KMS-11 (cell line): ENCODE measurements at regions not wholly inside any gene's neighbourhood (a gene's known extent, or its start where the extent isn't known, plus 50 kb on each side); places are given as distances from the start of the nearest gene placed in this dataset.
"Not testable (repeated sequence)": the region's sequence is repeated elsewhere in the genome, so short reads cannot be mapped to it uniquely, and the experiment has no call there.

Source experiments
- H2AFZ ChIP-seq: fragments of 200-600 bp; sonication (generic); 2 replicates; pipeline ENCODE4 v1.6.1; 2016; ENCODE audit warnings: antibody characterized with exemption, mixed run types, low read depth
- H3K27ac ChIP-seq: fragments of 200-600 bp; sonication (generic); 2 replicates; pipeline ENCODE4 v1.6.1; 2016; ENCODE audit warnings: mild to moderate bottlenecking, mixed run types
- H3K27me3 ChIP-seq: fragments of 200-600 bp; sonication (generic); 2 replicates; pipeline ENCODE4 v1.6.1; 2017; ENCODE audit warnings: mild to moderate bottlenecking, low read depth, mixed run types, moderate library complexity; ENCODE audit not compliant: insufficient read depth
- H3K36me3 ChIP-seq: fragments of 200-600 bp; sonication (generic); 2 replicates; pipeline ENCODE4 v1.6.1; 2017; ENCODE audit warnings: mild to moderate bottlenecking, mixed run types; ENCODE audit not compliant: insufficient read depth
- H3K4me1 ChIP-seq: fragments of 200-600 bp; sonication (generic); 2 replicates; pipeline ENCODE4 v1.6.1; 2016; ENCODE audit warnings: mild to moderate bottlenecking, low read depth, mixed run types; ENCODE audit not compliant: poor library complexity, severe bottlenecking
- H3K4me2 ChIP-seq: fragments of 200-600 bp; sonication (generic); 2 replicates; pipeline ENCODE4 v1.7.0; 2016; ENCODE audit warnings: mild to moderate bottlenecking, mixed run types
- H3K4me3 ChIP-seq: fragments of 200-600 bp; sonication (generic); IDR thresholded peaks from 2 replicates; pipeline ENCODE4 v1.6.1; 2017; ENCODE audit warnings: low read depth, low read length, mixed read lengths; ENCODE audit not compliant: insufficient read depth
- H3K79me2 ChIP-seq: fragments of 200-600 bp; sonication (generic); 2 replicates; pipeline ENCODE4 v1.6.1; 2016; ENCODE audit warnings: low read depth, mixed run types; ENCODE audit not compliant: insufficient read depth
- H3K9ac ChIP-seq: fragments of 200-600 bp; sonication (generic); 2 replicates; pipeline ENCODE4 v1.6.1; 2016; ENCODE audit warnings: mild to moderate bottlenecking, mixed run types
- H4K20me1 ChIP-seq: fragments of 200-600 bp; sonication (generic); 2 replicates; pipeline ENCODE4 v1.6.1; 2016; ENCODE audit warnings: mild to moderate bottlenecking, mixed run types; ENCODE audit not compliant: insufficient read depth
- CTCF ChIP-seq: fragments of 200-600 bp; sonication (generic); conservative IDR thresholded peaks from 2 replicates; pipeline ENCODE4 v1.6.1; 2017; ENCODE audit warnings: low read depth, mild to moderate bottlenecking, antibody characterized with exemption, low read length, moderate library complexity, mixed read lengths

- Histone ChIP-seq H3K4me2 (no peak overlapping the region), H3K9ac (no peak overlapping the region), H4K20me1 (no peaks in the 10 kb centered on the region)
These were observed 127.5 kb downstream of the TMX1 start for GRCh38 chr14:51367600-51367931.

GRCh38 chr14:51368721-51369163 lies 128.7 kb downstream of the TMX1 start:
- Histone ChIP-seq H3K79me2 (no peaks in the 10 kb centered on the region), H3K4me1 (no peaks in the 10 kb centered on the region), H3K36me3 (no peaks in the 10 kb centered on the region), H3K4me3 (no peak overlapping the region), H4K20me1 (no peaks in the 10 kb centered on the region), H3K27ac (no peak overlapping the region), H2AFZ (no peak overlapping the region), H3K9ac (no peak overlapping the region), H3K4me2 (no peak overlapping the region), H3K27me3 (no peaks in the 10 kb centered on the region)
- no peak for TF ChIP-seq CTCF

More at GRCh38 chr14:51367600-51367931, 127.5 kb downstream of the TMX1 start:
- Histone ChIP-seq H3K79me2 (no peaks in the 10 kb centered on the region), H3K27me3 (no peaks in the 10 kb centered on the region), H2AFZ (no peak overlapping the region), H3K27ac (no peak overlapping the region), H3K4me1 (no peaks in the 10 kb centered on the region), H3K36me3 (no peaks in the 10 kb centered on the region), H3K4me3 (no peak overlapping the region)
- TF ChIP-seq CTCF, result no peak

- no peaks in the 10 kb centered on the region for H3K27me3 ChIP-seq
- no peaks in the 10 kb centered on the region for H4K20me1 ChIP-seq
- no peak overlapping the region for H3K9ac ChIP-seq
- H3K79me2 ChIP-seq, result no peaks in the 10 kb centered on the region
- no peak overlapping the region for H3K27ac ChIP-seq
- H3K4me1 ChIP-seq, result no peaks in the 10 kb centered on the region
- H2AFZ ChIP-seq, result no peak overlapping the region
- TF ChIP-seq CTCF, result peak; percentile 34; the same call in 1 of the 2 replicates
- H3K36me3 ChIP-seq, result no peaks in the 10 kb centered on the region
- no peak overlapping the region for H3K4me3 ChIP-seq
- H3K4me2 ChIP-seq, result no peak overlapping the region
These were observed 129.8 kb downstream of the TMX1 start for GRCh38 chr14:51369814-51370213.

GRCh38 chr14:51370758-51371386 lies 130.8 kb downstream of the TMX1 start:
- no peaks in the 10 kb centered on the region for H4K20me1 ChIP-seq
- H3K36me3 ChIP-seq, result no peaks in the 10 kb centered on the region
- no peak overlapping the region for H3K9ac ChIP-seq
- H3K4me1 ChIP-seq, result no peaks in the 10 kb centered on the region
- H3K79me2 ChIP-seq, result no peaks in the 10 kb centered on the region
- no peak overlapping the region for H3K27ac ChIP-seq
- H3K27me3 ChIP-seq, result no peaks in the 10 kb centered on the region
- no peak for TF ChIP-seq CTCF
- H2AFZ ChIP-seq, result no peak overlapping the region
- no peak overlapping the region for H3K4me2 ChIP-seq
- no peak overlapping the region for H3K4me3 ChIP-seq

GRCh38 chr14:51377186-51377585 lies 137.1 kb downstream of the TMX1 start:
- not testable (repeated sequence) for H3K27me3 ChIP-seq, H2AFZ ChIP-seq, H3K4me2 ChIP-seq, H3K4me3 ChIP-seq, H3K36me3 ChIP-seq, H3K4me1 ChIP-seq, H3K79me2 ChIP-seq, H4K20me1 ChIP-seq, H3K27ac ChIP-seq, H3K9ac ChIP-seq
